SIG-M5 treated with dmso at 0.1 percent for 504 hours (cell line): ENCODE measurements at regions not wholly inside any gene's neighbourhood (a gene's known extent, or its start where the extent isn't known, plus 50 kb on each side); places are given as distances from the start of the nearest gene placed in this dataset.
"Not testable (repeated sequence)": the region's sequence is repeated elsewhere in the genome, so short reads cannot be mapped to it uniquely, and the experiment has no call there.

ENCODE experiments used
- DNase-seq: peaks from one replicate; lab custom pipeline; 2025; ENCODE audit not compliant: unreplicated experiment; lab: John Stamatoyannopoulos, UW

DNA sequence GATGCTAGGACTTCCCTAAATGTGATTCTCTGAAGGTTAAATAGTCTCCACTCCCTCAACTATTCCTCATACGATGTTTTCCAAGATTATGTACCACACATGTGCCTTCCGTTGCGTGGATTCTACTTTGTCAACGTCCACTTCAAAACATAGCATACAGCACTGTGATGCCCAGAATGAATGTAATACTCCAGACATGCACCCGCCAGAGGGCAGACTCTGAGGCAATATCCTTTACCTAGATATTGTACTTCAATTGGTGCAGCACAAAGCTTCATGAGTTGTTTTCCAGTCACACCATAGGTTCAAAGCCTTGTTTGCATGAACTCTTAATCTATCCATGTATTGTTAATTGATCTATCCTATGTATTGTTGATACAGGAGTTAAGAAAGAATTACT is 201.0 kb upstream of the NABP1 start:
- no peak for DNase-seq

- no peak for DNase-seq
Observed at GRCh38 chr2:191478799-191479679, 198.9 kb upstream of the NABP1 start.

GRCh38 chr2:191479680-191480023 is 198.3 kb upstream of the NABP1 start:
- no peak for DNase-seq

- no peak for DNase-seq
Observed at GRCh38 chr2:191481305-191482070, 196.4 kb upstream of the NABP1 start.

GRCh38 chr2:191483117-191483516 is 194.8 kb upstream of the NABP1 start:
- DNase-seq: no peak

DNA sequence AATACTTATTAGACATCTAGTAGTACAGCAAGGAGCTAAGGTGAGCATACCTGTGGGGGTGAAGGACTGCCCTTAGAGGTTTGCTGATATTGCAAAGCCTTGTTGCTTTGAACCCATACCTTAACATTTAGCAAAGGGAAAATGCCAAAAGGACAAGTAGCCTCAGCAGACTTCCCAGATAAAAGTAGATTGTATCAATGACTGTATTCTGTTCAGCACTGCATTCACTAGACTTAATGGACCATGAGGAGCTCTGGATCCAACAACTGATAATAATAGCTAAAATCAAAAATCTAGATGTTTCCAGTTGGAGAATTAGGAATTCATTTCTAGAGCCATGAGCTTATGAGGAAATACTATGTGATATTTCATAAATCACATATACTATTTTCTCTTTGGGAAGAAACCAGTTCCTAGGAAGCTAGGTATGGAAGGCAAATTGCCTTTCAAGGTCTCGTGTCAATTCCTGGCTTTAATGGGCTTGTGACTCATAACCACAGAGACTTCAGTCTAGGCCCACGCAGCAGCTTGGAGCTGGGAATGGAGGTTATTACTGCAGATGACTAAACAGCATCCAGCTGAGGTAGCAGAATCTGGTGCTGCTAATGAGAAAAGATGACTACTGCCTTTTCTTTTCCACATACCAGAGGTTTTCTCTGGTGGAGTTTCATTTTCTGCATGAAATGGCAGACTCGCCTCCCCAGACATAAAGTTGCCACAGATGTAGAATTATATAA is 191.2 kb upstream of the NABP1 start:
- DNase-seq: no peak

DNA sequence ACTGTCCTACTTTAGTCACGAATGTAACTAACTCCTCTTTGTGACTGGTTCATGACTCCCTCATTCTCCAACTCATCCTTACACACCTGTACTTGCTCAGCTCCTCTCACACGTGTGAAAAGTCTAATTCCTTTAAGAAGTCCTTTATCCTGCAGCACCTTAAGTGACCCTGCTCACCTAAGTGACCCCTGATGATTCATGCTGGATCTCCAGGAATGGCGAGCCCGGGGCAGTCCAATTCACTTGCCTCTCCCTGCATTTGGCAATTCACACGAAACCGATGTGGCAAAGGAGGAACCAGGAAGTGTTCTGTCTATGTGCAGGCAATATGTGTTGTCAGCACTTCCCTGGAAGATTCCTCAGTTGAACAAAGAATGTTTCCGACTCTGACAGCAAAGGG is 189.8 kb upstream of the NABP1 start:
- no peak for DNase-seq

DNA sequence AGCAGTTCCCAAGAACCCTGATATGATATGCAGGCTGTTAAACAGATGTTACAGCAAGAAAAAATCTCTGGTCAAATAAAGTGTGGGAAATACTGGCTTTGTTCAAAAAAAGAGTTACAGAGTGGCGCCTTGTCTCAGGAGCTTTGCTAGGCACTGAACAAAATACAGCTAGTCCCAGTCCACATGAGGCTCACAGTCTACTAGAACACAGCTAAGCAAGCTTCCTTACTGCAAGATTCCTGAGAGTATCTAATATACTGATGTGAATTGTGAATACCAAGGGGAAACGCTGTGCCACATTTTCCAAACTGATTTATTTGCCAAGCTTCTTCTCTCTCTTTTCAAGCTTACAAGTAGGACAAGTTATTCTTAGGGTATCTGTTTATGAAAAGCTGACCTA is 188.8 kb upstream of the NABP1 start:
- no peak for DNase-seq

GRCh38 chr2:191496838-191497237 is 181.1 kb upstream of the NABP1 start:
- DNase-seq: no peak

- DNase-seq: no peak
Observed at GRCh38 chr2:191497822-191498221, 180.1 kb upstream of the NABP1 start.

GRCh38 chr2:191499050-191499449 is 178.9 kb upstream of the NABP1 start:
- DNase-seq: no peak

GRCh38 chr2:191499874-191500565 is 177.9 kb upstream of the NABP1 start:
- DNase-seq: no peak

GRCh38 chr2:191500566-191500883 is 177.4 kb upstream of the NABP1 start:
- DNase-seq: no peak

DNA sequence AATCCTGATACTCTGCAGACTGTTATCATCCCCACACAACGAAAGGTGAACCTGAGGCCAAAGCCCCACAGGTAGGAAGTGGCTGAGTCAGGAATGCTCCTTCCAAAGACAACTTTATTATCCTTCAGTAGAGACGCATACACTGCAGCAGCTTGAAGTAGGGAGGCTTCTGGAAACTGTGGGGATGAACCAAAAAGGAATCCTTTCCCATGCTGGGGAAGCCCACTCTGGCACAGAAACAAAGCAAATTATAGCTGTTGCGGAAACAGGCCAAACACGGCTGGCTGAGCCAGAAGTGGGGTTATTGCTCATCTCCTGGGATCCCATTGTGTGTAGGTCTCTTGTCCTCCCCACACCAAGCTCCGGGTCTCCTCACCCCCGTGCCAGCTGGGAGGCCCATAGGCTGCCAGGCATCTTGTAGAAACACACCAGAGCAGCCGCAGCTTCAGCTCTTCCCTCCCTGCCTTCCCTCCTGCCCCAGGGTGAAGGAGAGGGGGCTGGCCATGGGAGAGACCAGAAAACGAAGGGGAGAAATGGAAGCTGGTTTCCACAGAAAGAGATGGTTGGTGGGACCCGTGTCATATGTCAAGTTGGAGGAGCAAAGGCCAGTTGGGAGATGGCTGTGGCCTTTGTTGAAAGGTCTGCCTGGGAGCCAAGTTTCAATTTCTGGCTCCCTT is 176.9 kb upstream of the NABP1 start:
- no peak for DNase-seq

GRCh38 chr2:191501561-191502168 is 176.3 kb upstream of the NABP1 start:
- peak; percentile 18 for DNase-seq

- DNase-seq: no peak
Observed at GRCh38 chr2:191506515-191506914, 171.4 kb upstream of the NABP1 start.

- not testable (repeated sequence) for DNase-seq
Observed at GRCh38 chr2:191507252-191507853, 170.6 kb upstream of the NABP1 start.

GRCh38 chr2:191508738-191509137 is 169.2 kb upstream of the NABP1 start:
- DNase-seq: no peak

DNA sequence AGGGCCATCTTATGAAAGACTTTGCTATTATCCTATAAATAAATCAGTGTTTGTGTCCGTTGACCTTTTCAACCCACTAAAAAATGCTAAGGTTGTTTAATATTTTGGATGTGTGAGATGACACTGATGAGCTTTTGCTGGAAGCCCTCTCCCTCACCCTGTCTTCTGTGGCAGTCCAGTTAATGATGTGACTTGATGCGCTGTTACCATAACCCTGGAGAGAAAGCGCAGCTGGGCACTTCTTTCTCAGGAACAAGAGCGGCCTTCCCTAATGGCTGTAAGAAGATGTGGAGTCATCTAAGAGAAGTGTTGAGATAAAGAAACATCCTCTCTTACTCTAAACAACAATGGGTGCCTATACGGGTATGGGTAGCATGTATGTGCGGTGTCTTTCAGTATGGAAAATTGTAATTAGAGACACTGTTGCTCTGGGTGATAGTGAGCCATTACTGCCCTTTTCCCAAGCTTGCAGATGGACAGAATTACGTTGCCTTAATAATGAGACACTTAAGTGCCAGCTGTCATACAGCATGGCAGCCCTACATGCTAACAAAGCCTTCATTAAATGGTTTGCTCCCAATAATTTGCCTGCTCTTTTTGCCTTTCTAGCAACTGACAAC is 165.6 kb upstream of the NABP1 start:
- no peak for DNase-seq
